ENCODE measurements at regions not wholly inside any gene's neighbourhood (a gene's known extent, or its start where the extent isn't known, plus 50 kb on each side); places are given as distances from the start of the nearest gene placed in this dataset.
"Not testable (repeated sequence)": the region's sequence is repeated elsewhere in the genome, so short reads cannot be mapped to it uniquely, and the experiment has no call there.

GRCh38 chr11:121968638-121969037 lies 147.4 kb downstream of the BLID start:
- DNase-seq: no peak
- WGBS, 2 donors: 94 to 98% methylated on average over 2 of the region's 2 CpGs
- TF ChIP-seq CTCF (IDR thresholded peaks at IDR 0.05): no peak
- TF ChIP-seq POLR2A (IDR thresholded peaks at IDR 0.05): no peak
- no peak overlapping the region for H3K4me3 ChIP-seq
- no peaks in the 10 kb centered on the region for H3K9me3 ChIP-seq
- H3K27me3 ChIP-seq: no peaks in the 10 kb centered on the region
- H3K27ac ChIP-seq: no peak overlapping the region
- intact Hi-C loops (cut with DNase I; ENCODE audit: low total_unique reads): no loop called here
- H3K4me1 ChIP-seq: no peaks in the 10 kb centered on the region
- H3K36me3 ChIP-seq (ENCODE audit: low read depth, missing control alignments): no peaks in the 10 kb centered on the region

GRCh38 chr11:121967131-121967704 lies 148.8 kb downstream of the BLID start:
- no peak for DNase-seq
- WGBS, 2 donors: 86 to 91% methylated on average over 10 of the region's 10 CpGs

GRCh38 chr11:121965330-121965729 lies 150.7 kb downstream of the BLID start:
- DNase-seq: no peak
- intact Hi-C loops (cut with DNase I; ENCODE audit: low total_unique reads): no loop called here
- no peaks in the 10 kb centered on the region for H3K9me3 ChIP-seq
- no peak overlapping the region for H3K4me3 ChIP-seq
- H3K27me3 ChIP-seq: no peaks in the 10 kb centered on the region
- WGBS, 2 donors: 76 to 78% methylated on average over 4 of the region's 4 CpGs
- H3K36me3 ChIP-seq (ENCODE audit: low read depth, missing control alignments): no peaks in the 10 kb centered on the region
- H3K4me1 ChIP-seq: peaks cover 20% of the 10 kb centered on the region
- H3K27ac ChIP-seq: no peak overlapping the region
- TF ChIP-seq POLR2A (IDR thresholded peaks at IDR 0.05): no peak
- TF ChIP-seq CTCF (IDR thresholded peaks at IDR 0.05): no peak

More at GRCh38 chr11:121967131-121967704, 148.8 kb downstream of the BLID start:
- intact Hi-C loops (cut with DNase I; ENCODE audit: low total_unique reads): no loop called here
- Histone ChIP-seq H3K27me3 (no peaks in the 10 kb centered on the region), H3K9me3 (no peaks in the 10 kb centered on the region), H3K36me3 (ENCODE audit: low read depth, missing control alignments) (no peaks in the 10 kb centered on the region), H3K27ac (no peak overlapping the region), H3K4me1 (peaks cover 6% of the 10 kb centered on the region), H3K4me3 (no peak overlapping the region)
- no peak for TF ChIP-seq POLR2A (IDR thresholded peaks at IDR 0.05)
- no peak for TF ChIP-seq CTCF (IDR thresholded peaks at IDR 0.05)

- Histone ChIP-seq H3K9me3 (no peaks in the 10 kb centered on the region), H3K4me1 (peaks cover 20% of the 10 kb centered on the region), H3K36me3 (ENCODE audit: low read depth, missing control alignments) (no peaks in the 10 kb centered on the region), H3K27me3 (no peaks in the 10 kb centered on the region), H3K27ac (no peak overlapping the region), H3K4me3 (no peak overlapping the region)
- DNase-seq: no peak
- 53 to 71% methylated on average over 4 of the region's 4 CpGs for WGBS, 2 donors
- intact Hi-C loops (cut with DNase I; ENCODE audit: low total_unique reads): no loop called here
- TF ChIP-seq CTCF (IDR thresholded peaks at IDR 0.05) (no peak), POLR2A (IDR thresholded peaks at IDR 0.05) (no peak)
Observed at GRCh38 chr11:121964591-121964990, 151.4 kb downstream of the BLID start.

- H3K9me3 ChIP-seq; intact Hi-C loops (cut with DNase I; ENCODE audit: low total_unique reads); H3K27ac ChIP-seq; DNase-seq; H3K36me3 ChIP-seq (ENCODE audit: low read depth, missing control alignments); H3K27me3 ChIP-seq; H3K4me3 ChIP-seq: not testable (repeated sequence)
- peaks cover 22% of the 10 kb centered on the region for H3K4me1 ChIP-seq
- 93 to 94% methylated on average over 3 of the region's 3 CpGs for WGBS, 2 donors
Observed at GRCh38 chr11:121963846-121964245, 152.2 kb downstream of the BLID start.

All from testis (tissue), 2 donors.